Hematopoietic multipotent progenitor cell treated with erythropoietin and hydrocortisone succinate and interleukin-3 and kit ligand, for 4 days (in vitro differentiated cells): ENCODE measurements at regions not wholly inside any gene's neighbourhood (a gene's known extent, or its start where the extent isn't known, plus 50 kb on each side); places are given as distances from the start of the nearest gene placed in this dataset.

Source experiments
- DNase-seq: peaks from one replicate; pipeline ENCODE4 v3.0.0-alpha.2; 2015

DNA sequence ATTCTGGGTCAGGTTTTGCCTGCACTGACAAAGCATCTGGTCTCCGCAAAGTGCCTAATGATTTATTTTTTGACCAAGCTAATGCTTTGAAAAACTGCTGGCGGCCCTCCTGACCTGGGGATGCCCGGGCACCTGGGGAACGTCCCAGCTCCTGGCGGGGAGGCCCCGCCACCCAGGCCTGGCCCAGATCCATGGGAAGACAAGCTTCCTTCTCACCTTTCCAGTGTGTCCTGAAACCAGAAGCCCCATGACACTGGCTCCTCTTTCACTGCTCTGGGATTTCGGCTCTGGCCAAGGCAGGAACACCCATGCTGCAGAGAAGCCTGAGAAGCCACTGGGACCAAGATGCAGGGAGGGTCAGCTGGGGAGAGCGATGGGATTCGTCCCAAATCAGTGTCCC is 144.1 kb downstream of the SEC61B start:
- DNase-seq: no peak

DNA sequence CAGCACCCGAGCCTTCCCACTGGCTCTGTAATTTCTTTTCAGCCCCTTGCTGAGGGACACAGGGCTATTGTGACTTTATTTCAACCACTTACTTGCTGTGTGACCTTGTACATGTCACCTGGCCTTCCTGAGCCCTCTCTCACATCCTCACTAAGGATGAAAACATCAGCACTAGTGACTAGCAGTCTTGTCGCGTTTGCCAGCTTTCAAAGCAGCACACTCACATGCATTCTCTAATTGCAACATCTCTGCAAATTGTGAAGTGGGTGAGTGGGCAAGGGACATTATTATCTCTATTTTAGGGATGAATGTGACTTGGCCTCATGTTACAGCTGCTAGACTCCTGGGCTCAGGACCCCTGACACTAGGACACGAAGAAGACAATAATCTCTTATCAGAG is 144.5 kb downstream of the SEC61B start:
- no peak for DNase-seq

DNA sequence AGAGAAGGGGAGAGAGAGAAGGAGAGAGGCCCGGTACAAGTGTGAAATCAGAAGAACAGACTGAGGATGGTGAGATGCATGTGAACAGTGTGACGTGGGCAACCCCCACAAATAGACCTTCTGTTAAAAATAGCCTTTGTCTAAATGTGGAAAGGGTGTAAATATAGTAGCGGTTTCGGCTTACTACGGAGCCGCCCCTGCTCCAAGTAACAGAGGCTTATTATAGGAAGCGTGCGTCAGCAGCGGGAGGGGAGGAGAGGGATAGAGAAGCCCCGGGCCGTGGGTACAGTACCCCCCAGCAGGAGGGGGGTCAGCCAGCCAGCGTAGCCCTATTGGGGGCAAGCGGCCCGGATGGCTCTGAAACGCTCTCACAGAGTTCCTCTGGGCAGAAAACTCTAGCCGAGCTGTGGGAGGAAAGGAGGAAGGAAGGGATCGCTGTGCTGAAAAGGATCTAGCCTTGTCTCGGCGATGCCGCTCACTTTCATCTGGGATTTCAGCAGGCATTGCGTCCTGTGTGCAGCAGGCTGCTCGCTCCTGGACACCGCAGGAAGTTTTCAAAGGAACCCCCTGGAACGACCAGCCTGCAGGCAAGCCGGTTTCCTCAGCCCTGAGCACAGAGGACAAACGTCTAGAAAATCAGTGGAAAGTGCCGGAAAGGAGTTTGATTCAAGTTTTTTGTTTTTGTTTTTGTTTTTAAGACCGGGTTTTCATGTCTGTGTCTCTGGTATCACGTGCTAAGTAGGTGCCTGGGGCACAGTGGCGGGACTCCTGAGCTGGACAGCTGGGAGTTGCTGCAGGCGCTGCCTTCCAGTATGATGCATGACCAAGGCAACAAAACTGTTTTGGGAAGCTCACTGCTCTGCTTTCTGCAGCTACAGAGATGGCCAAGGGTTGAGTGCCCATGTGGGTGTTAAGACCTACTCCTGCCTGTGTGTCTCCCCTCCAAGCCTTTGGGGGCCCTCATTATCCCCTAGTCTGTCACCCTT is 146.6 kb downstream of the SEC61B start:
- DNase-seq: peak; percentile 42

DNA sequence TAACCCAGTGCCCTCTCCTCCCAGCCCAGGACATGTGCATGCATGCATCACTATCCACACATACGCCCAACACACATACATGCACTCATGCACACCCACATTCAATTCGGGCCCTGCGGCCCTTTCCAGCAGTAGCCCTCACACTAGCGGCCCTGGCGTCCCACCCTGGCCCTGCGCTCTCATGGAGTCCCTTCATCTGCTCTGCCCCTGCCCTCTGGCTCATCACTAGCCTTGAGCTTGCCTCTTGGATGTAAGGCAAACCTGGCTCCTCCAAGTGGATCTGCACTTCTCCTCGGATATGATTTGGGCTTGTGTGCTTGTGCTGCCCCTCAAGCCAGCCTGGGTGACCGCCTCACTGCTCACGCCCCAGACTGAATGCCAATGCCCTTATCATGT is 147.2 kb downstream of the SEC61B start:
- DNase-seq: no peak

DNA sequence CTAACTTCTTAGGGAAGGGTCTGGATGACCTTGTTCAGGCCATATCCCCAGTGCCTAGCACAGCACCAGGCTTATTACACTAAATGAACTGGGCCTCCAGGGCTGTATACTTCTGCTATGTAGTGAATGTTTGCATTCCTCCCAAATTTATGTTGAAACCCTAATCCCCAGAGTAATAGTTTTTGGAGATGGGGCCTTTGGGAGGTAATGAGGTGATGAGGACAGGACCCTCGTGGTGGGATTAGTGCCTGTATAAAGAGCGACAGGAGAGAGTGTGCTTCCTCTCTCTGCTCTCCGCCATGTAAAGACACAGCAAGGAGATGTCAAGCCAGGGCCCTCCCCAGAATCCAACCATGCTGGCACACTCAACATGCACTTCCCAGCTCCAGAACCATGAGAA is 148.3 kb downstream of the SEC61B start:
- DNase-seq: no peak

DNA sequence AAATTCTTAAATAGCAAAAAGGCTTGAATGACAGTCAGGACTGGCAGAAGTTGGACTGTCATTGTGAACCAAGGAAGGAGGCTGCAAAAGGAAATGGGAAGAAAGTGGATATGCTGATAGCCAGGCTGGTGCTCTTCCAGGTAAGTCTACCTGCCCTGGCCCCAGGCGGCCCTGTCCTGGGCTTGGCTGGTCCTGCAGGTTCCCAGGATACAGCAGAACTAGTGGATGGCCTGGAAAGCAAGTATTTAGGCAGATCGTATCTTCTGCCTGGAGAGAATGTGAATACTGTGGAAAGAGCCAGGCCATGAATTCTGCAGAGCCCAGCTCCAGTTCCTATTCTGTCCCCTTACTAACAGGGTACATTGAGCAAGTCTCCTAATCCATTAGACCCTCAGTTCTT is 149.3 kb downstream of the SEC61B start:
- no peak for DNase-seq

DNA sequence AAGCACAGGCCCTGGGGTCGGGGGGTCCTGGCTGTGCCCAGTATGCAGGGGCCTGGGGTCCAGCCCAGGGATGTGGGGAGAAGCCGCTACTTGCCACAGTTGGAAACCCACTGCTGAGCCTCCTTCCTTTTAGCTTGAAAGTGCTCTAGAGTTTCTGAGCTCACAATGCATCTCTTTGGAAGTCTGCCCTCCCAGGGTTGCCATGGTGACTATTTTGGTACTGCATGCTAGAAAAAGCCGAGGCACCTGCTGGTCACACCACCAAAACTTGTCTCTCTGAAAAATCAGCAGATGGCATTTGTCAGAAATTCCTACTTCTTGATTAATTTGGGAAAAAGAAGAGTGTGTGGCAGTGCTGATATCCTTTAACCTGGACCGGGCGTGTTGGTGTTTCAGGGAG is 151.8 kb downstream of the SEC61B start:
- no peak for DNase-seq

DNA sequence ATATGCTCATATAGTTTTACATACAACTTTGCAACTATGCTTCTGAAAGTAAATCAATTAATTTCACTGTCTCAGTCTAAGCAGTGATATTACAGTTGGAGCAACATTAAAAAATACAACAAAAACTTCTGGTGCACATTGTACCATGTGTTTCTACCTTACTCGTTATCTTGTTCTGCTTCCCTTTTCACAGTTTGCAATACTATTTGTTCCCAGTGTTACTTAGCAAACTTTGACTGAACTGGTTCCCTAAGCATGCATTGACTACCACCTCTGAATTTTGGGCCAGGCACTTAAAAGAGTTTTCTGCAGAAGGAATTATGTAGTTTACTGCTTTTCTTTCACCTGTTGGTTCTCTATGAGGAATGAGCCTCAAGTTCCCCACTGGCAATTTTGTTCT is 152.7 kb downstream of the SEC61B start:
- DNase-seq: no peak

DNA sequence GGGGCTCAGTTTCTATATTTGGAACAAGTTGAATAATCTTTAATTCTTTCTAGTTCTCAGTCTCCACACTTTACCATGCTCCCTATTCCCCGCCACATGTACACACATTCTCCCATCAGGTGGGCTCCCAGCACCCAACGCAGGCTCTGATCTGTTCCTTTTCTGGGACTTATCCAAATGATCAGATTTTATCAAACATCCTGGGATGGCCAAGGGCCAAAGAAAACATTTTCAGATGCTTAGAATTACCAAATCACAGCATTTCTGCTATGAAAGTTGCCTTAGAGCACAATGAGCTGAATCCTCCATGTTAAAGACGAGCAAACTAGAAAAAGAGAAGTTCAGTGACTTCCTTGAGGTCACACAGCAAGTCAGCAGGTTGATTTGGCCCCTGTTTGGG is 153.4 kb downstream of the SEC61B start:
- no peak for DNase-seq

DNA sequence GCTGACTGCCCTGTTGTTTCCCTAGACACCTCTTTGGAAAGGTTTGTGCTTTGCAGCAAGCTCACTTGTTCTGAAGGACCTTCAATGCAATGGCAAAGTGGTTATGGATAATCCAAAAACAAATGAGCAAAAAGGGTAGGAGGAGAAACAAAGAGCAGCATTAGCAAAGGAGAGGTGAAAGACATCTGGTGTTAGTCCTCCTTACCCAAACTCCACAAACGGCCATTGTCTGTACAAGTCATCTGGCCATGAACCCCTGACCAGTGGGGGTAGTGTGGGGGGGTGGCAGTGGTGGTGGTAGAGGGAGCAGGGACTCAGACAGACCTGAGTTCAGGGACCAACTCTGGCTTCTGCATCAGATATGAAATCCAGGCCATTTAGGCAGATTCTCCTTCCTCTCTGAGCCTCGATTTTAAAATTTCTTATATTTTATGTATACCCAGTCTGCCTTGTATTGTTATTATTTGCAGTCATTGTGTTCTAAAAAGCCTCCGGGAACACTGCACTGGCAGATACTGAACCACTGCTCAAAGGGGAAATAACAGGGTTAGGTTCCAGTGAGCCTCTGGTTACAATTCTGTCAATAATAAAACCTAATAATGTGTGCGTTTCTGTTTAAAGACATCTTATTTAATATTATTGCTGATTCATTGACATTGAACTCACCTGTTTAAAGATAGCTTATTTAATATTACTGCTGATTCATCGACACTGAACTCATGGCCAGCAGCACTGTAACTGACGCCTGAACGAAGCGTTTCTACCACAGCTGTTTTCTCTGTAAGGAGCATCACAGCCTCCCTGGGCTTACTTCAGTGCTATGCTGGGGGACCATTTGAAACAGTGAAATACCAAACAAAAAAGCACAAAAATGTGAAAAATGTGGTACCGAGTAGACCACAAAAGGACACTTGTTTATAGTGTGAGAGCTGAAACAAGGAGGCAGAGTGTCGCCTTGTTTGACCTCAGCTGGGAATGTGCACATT is 156.0 kb downstream of the SEC61B start:
- no peak for DNase-seq

DNA sequence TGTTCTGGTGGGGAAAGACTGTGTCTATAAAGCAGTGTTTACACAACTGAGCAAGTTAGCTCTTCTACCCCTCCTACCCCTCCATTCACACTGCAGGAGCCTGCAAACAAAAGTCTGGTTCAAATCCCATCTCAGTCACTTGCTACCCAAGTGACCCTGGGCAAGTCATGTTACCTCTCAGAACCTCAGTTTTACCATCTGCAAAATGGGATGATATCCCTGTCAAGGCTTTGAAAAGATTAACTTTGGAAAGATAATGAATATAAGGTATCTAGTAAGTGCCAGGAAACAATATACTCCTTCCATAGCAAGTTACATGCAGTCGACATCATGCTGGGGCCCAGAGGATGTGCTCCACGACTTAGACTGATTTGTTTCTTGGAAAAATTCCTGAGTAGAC is 161.5 kb downstream of the SEC61B start:
- no peak for DNase-seq

DNA sequence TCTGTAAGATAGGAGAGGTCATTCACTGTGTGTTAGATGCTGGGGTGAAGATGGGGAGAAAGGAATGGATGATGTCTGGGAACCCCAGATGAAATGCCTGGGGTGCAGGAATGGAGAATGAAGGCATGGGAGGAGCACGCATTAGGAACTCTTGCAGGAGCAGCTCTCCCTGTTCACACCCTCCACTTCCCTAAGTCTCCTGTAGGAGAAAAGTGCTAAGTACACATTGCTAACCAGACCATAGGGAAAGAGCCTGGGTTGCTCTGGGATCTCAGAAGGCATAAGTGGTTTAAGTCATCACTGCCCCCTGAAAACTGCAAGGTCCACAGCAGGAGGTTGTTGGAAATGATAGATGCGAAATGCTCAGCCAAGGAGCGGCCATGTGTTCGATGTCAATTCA is 163.1 kb downstream of the SEC61B start:
- DNase-seq: no peak

DNA sequence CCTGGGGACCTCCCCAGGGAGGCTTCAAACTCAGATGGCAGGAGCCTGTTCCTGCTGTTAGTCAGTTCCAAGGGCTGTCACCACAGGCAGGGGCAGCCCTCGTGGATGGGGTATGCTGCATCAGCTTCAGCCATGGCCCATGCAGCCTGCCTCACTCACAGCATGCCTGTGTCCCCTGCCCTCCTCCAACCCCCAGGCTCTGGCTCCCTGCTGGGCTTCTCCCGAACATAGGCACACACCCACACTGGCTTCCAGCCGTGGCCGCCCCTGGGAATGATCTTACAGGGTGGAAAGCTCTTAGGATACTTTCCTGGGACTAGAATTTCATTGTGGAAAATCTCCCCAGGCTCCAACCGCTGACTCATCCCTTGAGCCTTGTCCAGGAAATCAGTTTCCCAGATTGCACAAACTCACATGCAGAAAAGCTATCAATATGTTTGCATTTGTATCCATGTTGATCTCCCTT is 163.8 kb downstream of the SEC61B start:
- no peak for DNase-seq

DNA sequence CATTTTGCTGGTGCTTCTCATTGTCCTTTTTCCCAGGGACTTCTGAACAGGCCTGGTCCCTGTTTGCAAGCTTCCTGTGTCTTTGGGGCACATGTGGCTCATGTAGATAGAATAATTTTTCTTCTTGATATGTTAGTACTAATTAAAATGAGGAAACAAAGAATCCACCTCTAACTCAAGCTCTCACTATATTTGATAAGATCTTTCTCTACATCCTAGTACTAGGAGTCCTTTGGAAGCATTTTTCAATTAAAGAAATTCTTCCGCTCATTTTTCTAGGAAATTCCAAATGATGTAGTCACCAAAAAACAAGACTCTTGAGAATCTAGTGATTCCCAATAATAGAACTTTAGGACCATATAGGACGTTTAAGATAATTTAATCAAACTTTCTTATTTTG is 165.3 kb downstream of the SEC61B start:
- no peak for DNase-seq

DNA sequence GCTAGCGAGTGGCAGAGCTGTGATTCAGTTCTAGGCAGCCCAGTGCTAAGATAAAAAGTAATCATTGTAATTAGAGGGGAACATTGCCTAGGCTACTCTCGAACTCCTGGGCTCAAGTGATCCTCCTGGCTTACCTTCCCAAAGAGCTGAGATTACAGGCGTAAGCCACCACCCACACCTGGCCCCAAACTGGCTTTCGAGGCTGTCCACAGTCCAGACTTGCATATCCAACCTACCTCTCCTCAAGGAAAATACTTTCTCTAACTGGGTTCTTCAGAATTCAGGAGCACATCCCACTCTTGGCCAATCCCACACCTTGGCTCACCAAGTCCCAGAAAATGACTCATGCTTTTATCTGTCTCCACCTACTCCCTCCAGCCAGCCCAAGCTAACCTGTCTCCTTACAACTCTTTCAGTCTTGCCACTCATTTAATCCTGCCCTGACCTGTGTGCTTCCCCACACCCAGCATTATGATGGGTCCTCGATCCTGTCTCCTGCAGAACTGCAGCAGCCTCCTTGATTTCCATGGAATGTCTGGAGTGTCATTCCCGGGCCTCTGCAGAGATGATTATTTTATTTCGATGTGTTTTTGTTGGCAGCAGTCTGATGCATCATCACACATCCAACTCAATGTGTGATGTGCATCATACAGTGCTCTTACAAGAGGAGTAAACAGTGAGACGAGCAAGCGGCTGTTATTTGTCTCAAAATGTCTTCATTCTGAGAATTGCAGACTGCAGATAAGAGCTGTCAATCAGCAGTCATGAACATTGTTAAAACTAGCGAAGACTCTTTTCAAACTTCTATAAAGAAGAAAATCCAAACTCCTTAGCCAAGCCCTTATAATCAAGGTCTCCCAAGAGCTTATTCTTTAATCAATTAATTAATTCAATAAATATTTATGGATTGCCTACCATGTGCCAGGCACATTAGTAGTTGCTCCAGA is 167.3 kb downstream of the SEC61B start:
- DNase-seq: no peak

DNA sequence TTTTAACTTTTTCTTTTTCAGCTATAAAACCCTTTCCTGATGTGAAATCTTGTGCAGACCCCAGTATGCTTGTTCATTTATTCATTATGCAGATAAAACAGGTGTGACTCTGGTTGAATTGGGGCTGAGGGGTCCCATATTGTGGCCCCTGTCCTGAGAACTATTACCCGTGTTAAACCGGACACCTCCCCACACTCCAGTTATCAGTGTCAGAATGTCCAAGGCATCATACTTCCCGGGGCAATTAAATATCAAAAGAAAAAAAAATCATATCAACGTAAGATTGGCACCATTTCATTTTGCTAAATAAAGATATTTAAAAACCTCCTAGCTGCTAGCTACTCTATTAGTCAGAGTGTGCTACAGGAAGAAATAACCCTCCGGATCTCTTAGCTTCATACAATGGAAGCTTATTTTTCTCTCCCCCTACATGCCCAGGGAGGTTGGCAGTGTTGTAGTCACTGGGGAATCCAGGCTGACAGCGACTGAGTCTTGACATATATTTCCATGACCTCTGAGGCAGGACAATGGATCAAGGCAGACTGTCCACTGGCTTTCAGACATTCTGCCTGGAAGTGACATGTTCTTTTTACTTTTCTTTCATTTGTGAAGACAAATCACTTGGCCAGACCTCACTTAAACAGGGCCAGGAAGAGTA is 170.0 kb downstream of the SEC61B start:
- no peak for DNase-seq

DNA sequence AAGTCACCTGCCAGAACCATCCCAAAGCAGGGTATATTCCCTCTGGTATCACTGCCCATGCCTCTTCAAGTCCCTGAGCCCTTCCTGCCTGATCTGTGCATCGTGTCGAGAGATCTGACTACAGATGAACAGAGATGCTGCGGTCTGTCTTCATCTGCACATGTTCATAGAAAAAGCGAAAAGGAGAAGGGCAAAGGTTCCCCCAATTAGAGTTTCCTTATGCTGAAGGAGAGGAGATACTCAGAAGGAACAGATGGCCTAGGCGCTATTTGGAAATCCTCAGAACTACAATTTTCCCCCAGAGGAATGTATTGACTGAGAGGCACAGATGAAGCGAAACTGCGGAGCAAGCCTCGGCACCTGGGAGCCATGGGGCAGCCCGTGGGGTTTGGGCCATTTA is 170.9 kb downstream of the SEC61B start:
- DNase-seq: no peak

DNA sequence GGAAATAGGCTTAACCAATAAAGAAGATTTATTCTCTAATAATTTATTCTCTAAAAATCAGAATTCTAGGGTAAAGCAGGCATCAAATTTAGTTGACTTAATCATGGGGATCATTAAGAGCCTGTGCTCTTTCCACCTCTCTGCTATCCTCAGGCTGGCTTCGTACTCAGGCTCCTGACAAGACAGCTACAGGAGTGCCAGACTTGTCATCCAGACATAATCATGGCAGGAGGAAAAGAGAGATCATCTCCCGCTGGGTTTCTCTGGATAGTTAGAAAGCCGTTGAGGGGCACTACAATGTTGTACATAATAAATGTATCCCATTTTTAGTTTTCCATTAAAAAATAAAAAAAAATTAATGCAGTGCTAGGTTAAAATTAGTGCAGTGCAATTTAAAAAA is 171.9 kb downstream of the SEC61B start:
- DNase-seq: no peak

DNA sequence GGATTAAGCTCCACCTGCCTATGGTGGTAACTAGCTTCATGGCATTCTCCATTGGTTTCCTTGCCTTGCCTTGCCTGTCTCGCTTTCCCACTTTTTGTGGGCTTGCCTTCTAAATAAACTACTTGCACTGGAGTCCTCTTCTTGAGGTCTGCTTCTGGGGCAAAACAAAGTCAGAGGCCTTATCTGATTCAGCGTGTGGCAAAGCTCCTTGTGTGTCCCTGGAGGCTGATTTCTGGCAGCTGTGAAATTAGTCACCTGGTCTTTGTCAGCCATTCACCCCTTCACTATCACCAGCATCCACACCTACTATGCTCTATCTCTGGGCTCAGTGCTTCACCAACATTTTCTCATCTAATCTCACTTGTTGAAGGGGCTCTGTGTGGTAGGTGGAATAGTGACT is 176.2 kb downstream of the SEC61B start:
- no peak for DNase-seq

DNA sequence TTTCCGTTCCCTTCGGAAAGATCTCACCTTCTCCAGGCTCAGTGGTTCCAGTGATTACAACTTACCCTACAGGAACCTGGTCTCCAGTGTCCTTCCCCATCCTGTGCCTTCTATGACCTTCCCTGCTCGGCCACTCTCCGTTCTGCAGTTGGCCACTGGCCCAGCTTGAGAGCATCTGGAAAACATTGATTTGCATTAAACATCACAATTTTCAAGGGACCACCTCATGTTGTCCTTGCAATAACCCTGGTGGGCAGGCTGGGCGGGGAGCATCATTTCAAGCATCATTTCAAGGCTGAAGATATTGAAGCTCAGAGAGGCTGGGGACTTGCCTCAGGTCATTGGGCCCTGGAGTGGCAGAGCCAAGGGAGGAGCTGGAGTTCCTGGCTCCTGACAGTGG is 177.4 kb downstream of the SEC61B start:
- no peak for DNase-seq

DNA sequence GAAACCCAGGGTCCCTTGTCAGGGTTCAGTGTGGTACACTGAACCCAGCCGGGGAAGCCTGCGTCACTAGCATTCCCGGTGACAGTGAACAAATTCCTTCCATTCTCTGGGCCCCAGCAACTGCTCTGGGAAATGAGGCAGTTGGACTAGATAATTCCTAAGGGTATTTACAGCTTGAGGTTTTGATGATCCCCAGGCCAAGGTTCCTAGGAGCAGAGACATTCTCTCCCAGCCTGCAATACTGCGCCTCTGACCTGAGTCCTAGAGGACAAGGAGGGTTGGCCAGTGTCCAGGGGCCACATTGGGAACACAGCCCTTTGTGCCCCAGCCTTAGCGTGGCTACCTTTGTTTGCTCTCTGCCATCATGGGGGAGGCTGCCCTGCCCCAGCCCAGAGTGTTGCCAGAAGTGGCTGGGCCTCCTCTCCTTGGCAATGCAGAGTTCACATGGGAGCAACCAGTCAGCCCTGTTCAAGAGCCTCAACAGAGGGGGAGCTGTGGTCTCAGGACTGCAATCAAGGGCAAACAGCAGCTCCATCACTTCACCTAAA is 178.2 kb downstream of the SEC61B start:
- no peak for DNase-seq
